Fibroblast of villous mesenchyme (primary cell): ENCODE measurements at regions not wholly inside any gene's neighbourhood (a gene's known extent, or its start where the extent isn't known, plus 50 kb on each side); places are given as distances from the start of the nearest gene placed in this dataset.
"Not testable (repeated sequence)": the region's sequence is repeated elsewhere in the genome, so short reads cannot be mapped to it uniquely, and the experiment has no call there.

Experiments
- DNase-seq: peaks from one replicate; pipeline ENCODE4 v3.0.0-alpha.2; 2010; ENCODE audit warnings: low read depth
- H3K4me3 ChIP-seq: 2 replicates; pipeline ENCODE4 v1.5.1; 2011; ENCODE audit warnings: low read depth, mild to moderate bottlenecking, low read length
- TF ChIP-seq, protein P1 (sequence below): IDR thresholded peaks from 2 replicates; pipeline ENCODE4 v1.5.1; 2012; ENCODE audit warnings: low read depth, mild to moderate bottlenecking, low read length; ENCODE audit not compliant: insufficient read depth

- TF ChIP-seq, protein P1, sequence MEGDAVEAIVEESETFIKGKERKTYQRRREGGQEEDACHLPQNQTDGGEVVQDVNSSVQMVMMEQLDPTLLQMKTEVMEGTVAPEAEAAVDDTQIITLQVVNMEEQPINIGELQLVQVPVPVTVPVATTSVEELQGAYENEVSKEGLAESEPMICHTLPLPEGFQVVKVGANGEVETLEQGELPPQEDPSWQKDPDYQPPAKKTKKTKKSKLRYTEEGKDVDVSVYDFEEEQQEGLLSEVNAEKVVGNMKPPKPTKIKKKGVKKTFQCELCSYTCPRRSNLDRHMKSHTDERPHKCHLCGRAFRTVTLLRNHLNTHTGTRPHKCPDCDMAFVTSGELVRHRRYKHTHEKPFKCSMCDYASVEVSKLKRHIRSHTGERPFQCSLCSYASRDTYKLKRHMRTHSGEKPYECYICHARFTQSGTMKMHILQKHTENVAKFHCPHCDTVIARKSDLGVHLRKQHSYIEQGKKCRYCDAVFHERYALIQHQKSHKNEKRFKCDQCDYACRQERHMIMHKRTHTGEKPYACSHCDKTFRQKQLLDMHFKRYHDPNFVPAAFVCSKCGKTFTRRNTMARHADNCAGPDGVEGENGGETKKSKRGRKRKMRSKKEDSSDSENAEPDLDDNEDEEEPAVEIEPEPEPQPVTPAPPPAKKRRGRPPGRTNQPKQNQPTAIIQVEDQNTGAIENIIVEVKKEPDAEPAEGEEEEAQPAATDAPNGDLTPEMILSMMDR: no peak
- no peak for DNase-seq
- no peak overlapping the region for H3K4me3 ChIP-seq
Observed at GRCh38 chr13:108084840-108085239, 130.5 kb downstream of the LIG4 start.

GRCh38 chr13:108083056-108083455, 132.3 kb downstream of the LIG4 start:
- TF ChIP-seq, protein P1: no peak
- no peak overlapping the region for H3K4me3 ChIP-seq
- DNase-seq: no peak

GRCh38 chr13:108082481-108082880, 132.9 kb downstream of the LIG4 start:
- TF ChIP-seq, protein P1: no peak
- H3K4me3 ChIP-seq: no peak overlapping the region
- no peak for DNase-seq

GRCh38 chr13:108077284-108077683, 138.1 kb downstream of the LIG4 start:
- no peak for DNase-seq
- TF ChIP-seq, protein P1: no peak

DNA sequence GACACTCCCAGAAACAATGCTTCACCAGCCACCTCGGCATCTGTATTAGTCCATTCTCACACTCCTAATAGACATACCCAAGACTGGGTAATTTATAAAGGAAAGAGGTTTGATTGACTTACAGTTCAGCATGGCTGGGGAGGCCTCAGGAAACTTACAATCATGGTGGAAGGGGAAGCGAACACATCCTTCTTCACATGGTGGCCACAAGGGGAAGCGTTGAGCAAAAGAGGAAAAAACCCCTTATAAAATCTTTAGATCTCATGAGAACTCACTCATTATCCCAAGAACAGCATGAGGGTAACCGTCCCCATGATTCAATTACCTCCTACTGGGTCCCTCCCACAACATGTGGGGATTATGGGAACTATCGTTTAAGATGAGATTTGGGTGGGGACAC, 140.9 kb downstream of the LIG4 start:
- TF ChIP-seq, protein P1: peak; percentile 5
- not testable (repeated sequence) for H3K4me3 ChIP-seq, DNase-seq

More at GRCh38 chr13:108077284-108077683, 138.1 kb downstream of the LIG4 start:
- H3K4me3 ChIP-seq: no peak overlapping the region

- TF ChIP-seq, protein P1: no peak
- no peak overlapping the region for H3K4me3 ChIP-seq
- DNase-seq: no peak
Observed at GRCh38 chr13:108070925-108071324, 144.4 kb downstream of the LIG4 start.

DNA sequence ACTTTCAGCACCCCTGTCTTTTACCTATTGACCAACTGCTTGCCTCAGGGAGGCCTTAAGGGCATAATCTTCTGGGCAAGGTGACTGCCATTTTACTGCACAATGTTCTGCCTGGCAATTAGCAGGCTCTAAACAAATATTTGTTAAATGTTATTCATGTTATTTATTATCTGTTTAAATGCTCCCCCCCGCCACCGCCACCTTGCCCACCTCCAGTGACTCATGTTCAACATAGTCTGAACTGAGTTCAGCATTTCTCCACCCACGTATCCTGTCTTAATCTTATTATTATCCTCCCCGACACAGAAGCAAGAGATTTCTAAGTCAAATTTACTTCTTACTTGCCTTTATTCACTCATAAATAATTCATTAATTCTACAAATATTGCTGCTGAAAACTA, 144.8 kb downstream of the LIG4 start:
- TF ChIP-seq, protein P1: no peak
- DNase-seq: no peak
- H3K4me3 ChIP-seq: no peak overlapping the region
